Activated naive CD8-positive, alpha-beta T cell treated with anti-CD3 and anti-CD28 coated beads, Interleukin-2, amount 50 U/mL, for 24 hours (primary cell): ENCODE measurements at regions not wholly inside any gene's neighbourhood (a gene's known extent, or its start where the extent isn't known, plus 50 kb on each side); places are given as distances from the start of the nearest gene placed in this dataset.

ENCODE experiments used
- ATAC-seq: fragments of 150-1000 bp; cut with Tn5 transposase; one replicate; pipeline ENCODE4 v1.10.0; 2021
- DNase-seq: peaks from one replicate; pipeline ENCODE4 v3.0.0; 2021
- H3K27ac Mint-ChIP-seq: one replicate; pipeline ENCODE4 v1.8.0; 2021; ENCODE audit warnings: mild to moderate bottlenecking, mixed read lengths
- H3K27me3 Mint-ChIP-seq: one replicate; pipeline ENCODE4 v1.8.0; 2021; ENCODE audit warnings: mixed read lengths
- H3K36me3 Mint-ChIP-seq: one replicate; pipeline ENCODE4 v1.8.0; 2021; ENCODE audit warnings: low read depth, mixed read lengths
- H3K4me1 Mint-ChIP-seq: one replicate; pipeline ENCODE4 v1.8.0; 2021; ENCODE audit warnings: mixed read lengths
- H3K4me3 Mint-ChIP-seq: one replicate; pipeline ENCODE4 v1.8.0; 2021; ENCODE audit warnings: mild to moderate bottlenecking, moderate library complexity, mixed read lengths
- H3K9me3 Mint-ChIP-seq: one replicate; pipeline ENCODE4 v1.8.0; 2021; ENCODE audit warnings: mixed read lengths

DNA sequence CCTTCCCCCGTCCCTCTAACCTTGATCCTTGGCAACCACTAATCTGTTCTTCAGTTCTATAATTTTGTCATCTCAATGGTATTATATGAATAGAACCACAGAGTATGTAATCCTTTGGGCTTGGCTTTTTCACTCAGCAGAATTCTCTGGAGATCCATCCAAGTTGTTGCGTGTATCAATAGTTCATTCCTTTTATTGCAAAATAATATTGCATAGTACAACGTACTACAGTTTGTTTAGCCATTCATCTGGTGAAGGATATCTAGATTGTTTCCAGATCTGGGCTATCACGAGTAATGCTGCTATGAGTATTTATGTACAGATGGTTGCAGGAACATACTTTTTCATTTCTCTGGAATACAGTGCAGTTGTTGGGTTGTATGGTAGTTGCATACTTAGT is 76.2 kb downstream of the PLXNA1 start:
- no peaks in the 10 kb centered on the region for H3K36me3 Mint-ChIP-seq
- peaks cover 7% of the 10 kb centered on the region for H3K9me3 Mint-ChIP-seq
- H3K4me1 Mint-ChIP-seq = no peaks in the 10 kb centered on the region
- H3K27ac Mint-ChIP-seq = no peak overlapping the region
- peaks cover 10% of the 10 kb centered on the region for H3K27me3 Mint-ChIP-seq
- DNase-seq (no peak), ATAC-seq (no peak)
- H3K4me3 Mint-ChIP-seq = no peak overlapping the region

DNA sequence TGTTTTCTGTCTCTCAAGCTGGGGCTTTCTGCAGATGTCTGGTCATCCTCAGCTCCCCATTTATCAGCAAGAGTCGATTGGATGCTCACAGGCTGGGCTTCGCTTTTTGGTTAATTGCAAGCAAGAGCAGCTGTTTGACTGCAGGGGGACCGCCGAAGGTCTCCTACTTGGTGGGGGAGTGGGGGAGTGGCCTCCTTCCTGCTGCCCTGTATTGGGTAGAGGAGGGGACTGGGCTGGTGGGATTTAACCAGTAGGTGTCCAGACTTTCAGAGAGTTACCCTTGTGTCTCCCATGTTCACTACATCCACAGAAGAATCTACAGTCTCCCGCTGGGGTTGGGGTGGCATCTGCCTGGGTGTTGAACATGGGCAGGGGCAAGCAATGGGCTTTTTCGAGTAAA is 78.7 kb downstream of the PLXNA1 start:
- peaks cover 7% of the 10 kb centered on the region for H3K9me3 Mint-ChIP-seq
- H3K27me3 Mint-ChIP-seq = peaks cover 10% of the 10 kb centered on the region
- H3K36me3 Mint-ChIP-seq = no peaks in the 10 kb centered on the region
- no peak overlapping the region for H3K4me3 Mint-ChIP-seq
- ATAC-seq (no peak), DNase-seq (no peak)
- H3K4me1 Mint-ChIP-seq = no peaks in the 10 kb centered on the region
- no peak overlapping the region for H3K27ac Mint-ChIP-seq

DNA sequence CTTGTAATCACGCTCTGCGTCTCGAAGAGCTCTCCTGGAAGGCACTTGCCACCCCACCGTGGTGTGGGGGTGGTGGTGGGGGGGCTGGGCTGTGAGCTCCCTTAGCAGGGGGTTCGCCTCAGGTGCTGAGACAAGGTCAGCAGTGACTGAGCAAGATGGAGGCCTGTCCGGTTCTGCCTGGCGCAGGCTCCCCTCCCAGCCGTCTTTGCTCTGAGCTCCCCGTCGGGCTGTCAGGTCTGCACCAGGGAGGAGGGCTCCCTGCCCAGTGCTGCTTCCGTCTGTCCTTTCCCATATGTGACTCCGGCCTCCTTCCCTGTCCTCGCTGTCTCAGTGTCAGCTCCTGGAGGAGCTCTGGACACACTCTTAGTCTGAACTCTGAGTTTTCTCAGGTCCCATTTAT is 80.0 kb downstream of the PLXNA1 start:
- ATAC-seq = no peak
- peaks cover 10% of the 10 kb centered on the region for H3K27me3 Mint-ChIP-seq

GRCh38 chr3:127063916-127064315 is 81.0 kb downstream of the PLXNA1 start:
- no peak for DNase-seq
- peaks cover 8% of the 10 kb centered on the region for H3K27me3 Mint-ChIP-seq
- H3K36me3 Mint-ChIP-seq = no peaks in the 10 kb centered on the region
- ATAC-seq = no peak
- no peaks in the 10 kb centered on the region for H3K9me3 Mint-ChIP-seq
- no peak overlapping the region for H3K4me3 Mint-ChIP-seq
- no peak overlapping the region for H3K27ac Mint-ChIP-seq
- no peaks in the 10 kb centered on the region for H3K4me1 Mint-ChIP-seq

More for the DNA sequence above, 80.0 kb downstream of the PLXNA1 start:
- Mint-ChIP-seq H3K27ac (no peak overlapping the region), H3K4me1 (no peaks in the 10 kb centered on the region), H3K4me3 (no peak overlapping the region), H3K36me3 (no peaks in the 10 kb centered on the region), H3K9me3 (no peaks in the 10 kb centered on the region)
- DNase-seq = no peak

- H3K4me1 Mint-ChIP-seq = no peaks in the 10 kb centered on the region
- no peaks in the 10 kb centered on the region for H3K9me3 Mint-ChIP-seq
- no peaks in the 10 kb centered on the region for H3K36me3 Mint-ChIP-seq
- H3K27me3 Mint-ChIP-seq = peaks cover 10% of the 10 kb centered on the region
- no peak overlapping the region for H3K4me3 Mint-ChIP-seq
- no peak overlapping the region for H3K27ac Mint-ChIP-seq
- peak; percentile 51 for ATAC-seq
- DNase-seq = no peak
These were observed 81.6 kb downstream of the PLXNA1 start for GRCh38 chr3:127064391-127065137.

GRCh38 chr3:127065138-127065427 is 82.2 kb downstream of the PLXNA1 start:
- H3K9me3 Mint-ChIP-seq = no peaks in the 10 kb centered on the region

DNA sequence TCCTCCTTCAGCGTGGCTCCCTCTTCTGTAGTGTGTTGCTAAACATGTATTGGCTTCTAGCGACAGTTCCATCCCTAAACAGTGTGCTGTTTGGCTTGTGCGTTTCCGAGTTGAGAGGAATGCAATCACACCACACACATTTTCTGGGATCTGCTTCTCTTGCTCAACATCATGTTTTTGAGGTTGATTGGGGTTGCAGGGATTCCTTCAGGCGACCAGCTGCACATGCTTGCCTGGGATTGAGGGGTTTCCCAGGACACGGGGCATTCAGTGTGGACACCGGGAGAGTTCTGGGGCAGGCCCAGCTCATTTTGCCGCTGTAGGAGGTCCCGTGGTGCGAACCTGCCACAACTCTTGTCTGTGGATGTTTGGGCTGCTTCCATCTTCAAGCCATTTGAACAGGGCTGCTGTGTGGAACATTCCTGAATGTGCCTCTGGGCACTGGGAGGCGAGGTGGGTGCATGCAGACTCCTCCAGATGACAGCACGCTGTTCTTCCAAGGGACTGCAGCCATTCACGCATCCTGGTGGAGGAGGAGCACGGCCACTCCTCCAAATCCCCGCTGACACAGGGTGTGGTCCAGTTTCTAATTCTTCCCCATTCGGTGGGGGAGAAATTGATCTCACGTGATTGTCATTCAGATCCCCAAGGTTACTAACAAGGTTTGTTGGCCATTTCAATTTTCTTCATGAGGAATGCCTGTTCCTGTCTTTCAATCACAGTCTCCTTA is 82.8 kb downstream of the PLXNA1 start:
- no peak for DNase-seq
- no peaks in the 10 kb centered on the region for H3K9me3 Mint-ChIP-seq
- no peak overlapping the region for H3K27ac Mint-ChIP-seq
- no peak for ATAC-seq
- no peak overlapping the region for H3K4me3 Mint-ChIP-seq
- no peaks in the 10 kb centered on the region for H3K4me1 Mint-ChIP-seq
- H3K27me3 Mint-ChIP-seq = peaks cover 7% of the 10 kb centered on the region
- H3K36me3 Mint-ChIP-seq = no peaks in the 10 kb centered on the region

More at GRCh38 chr3:127065138-127065427, 82.2 kb downstream of the PLXNA1 start:
- no peaks in the 10 kb centered on the region for H3K4me1 Mint-ChIP-seq
- no peak overlapping the region for H3K4me3 Mint-ChIP-seq
- no peak for DNase-seq
- H3K36me3 Mint-ChIP-seq = no peaks in the 10 kb centered on the region
- H3K27me3 Mint-ChIP-seq = peaks cover 10% of the 10 kb centered on the region
- H3K27ac Mint-ChIP-seq = no peak overlapping the region
- no peak for ATAC-seq

DNA sequence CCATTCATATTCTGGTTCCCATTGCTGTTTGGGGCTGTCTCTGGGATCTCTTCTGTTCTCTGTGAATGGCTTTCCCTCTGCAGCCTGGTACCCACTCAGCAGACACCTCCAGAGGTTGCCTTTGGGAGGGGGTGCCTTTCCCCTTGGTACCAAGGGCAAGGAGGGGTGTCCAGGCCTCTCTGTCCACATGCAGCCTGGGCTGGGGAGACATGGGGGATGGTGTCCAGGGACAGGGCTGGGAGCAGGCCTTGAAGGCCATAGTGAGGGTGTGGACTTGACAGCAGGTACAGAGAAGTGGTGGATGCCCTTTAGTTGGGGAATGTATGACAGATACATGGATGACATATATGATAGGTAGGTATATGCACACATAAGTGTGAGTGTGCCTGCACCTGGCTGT is 83.7 kb downstream of the PLXNA1 start:
- no peaks in the 10 kb centered on the region for H3K36me3 Mint-ChIP-seq
- no peaks in the 10 kb centered on the region for H3K4me1 Mint-ChIP-seq
- ATAC-seq (no peak), DNase-seq (no peak)
- peaks cover 7% of the 10 kb centered on the region for H3K27me3 Mint-ChIP-seq
- H3K27ac Mint-ChIP-seq = no peak overlapping the region
- no peaks in the 10 kb centered on the region for H3K9me3 Mint-ChIP-seq
- H3K4me3 Mint-ChIP-seq = no peak overlapping the region

- Mint-ChIP-seq H3K27me3 (peaks cover 7% of the 10 kb centered on the region), H3K4me1 (no peaks in the 10 kb centered on the region), H3K4me3 (no peak overlapping the region), H3K36me3 (no peaks in the 10 kb centered on the region), H3K27ac (no peak overlapping the region), H3K9me3 (no peaks in the 10 kb centered on the region)
- no peak for DNase-seq
- ATAC-seq = no peak
These were observed 84.4 kb downstream of the PLXNA1 start for GRCh38 chr3:127067116-127067910.

DNA sequence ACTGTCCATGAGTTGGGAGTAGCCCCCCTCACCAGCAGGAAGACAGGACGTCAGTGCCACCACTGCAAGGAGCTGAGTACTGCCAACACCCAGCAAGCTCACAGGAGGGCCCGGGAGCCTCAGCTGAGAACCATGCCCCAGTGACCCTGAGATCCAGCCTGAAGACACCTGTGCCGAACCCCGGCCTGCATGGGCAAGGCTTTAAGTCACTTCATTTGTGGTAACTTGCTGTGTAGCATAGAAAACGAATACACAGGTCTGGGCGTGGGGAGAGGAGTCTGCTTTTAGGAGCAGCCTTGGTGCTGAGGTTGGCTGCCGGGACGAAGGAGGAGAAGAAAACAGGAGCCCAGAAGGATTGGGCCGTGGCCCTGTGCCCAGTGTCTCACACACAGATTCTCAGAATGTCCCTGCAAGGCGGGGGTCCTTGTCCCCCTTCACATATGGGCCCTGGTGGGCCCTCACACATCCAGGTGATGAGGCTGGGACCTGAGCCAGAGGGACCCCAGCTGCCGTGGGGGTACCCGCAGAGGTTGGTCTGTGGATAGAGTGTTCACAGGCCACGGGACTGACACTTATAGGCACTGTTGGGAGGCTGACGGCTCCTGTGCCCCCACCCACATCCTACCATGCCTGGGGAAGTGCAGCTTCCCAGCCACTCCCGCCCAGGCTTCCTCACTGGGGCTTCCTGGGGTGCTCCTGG is 85.3 kb downstream of the PLXNA1 start:
- Mint-ChIP-seq H3K27me3 (peaks cover 4% of the 10 kb centered on the region), H3K27ac (no peak overlapping the region), H3K4me3 (no peak overlapping the region), H3K4me1 (no peaks in the 10 kb centered on the region), H3K9me3 (no peaks in the 10 kb centered on the region), H3K36me3 (no peaks in the 10 kb centered on the region)
- ATAC-seq (no peak), DNase-seq (no peak)

DNA sequence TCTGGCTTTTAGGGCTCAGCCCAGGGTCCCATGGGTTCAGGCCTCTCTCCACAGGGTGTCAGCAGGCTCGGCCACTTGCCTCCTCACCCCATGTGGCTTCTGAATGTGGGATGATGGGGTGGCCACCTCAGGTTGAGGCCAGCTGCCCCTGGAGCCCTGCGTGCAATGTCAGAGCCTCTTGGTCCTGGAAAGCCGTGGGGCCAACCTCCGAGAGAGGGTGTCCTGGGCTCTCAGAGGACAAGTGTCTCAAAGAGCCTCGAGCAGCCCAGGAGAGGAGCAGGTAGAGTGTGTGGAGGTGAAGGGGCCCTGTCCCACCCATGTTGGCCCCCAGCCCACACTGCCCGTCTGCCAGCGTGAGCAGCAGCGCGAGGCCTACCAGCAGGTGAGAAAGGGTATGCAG is 86.0 kb downstream of the PLXNA1 start:
- DNase-seq (no peak), ATAC-seq (no peak)
- H3K36me3 Mint-ChIP-seq = no peaks in the 10 kb centered on the region
- peaks cover 4% of the 10 kb centered on the region for H3K27me3 Mint-ChIP-seq
- H3K4me1 Mint-ChIP-seq = no peaks in the 10 kb centered on the region
- H3K27ac Mint-ChIP-seq = no peak overlapping the region
- no peaks in the 10 kb centered on the region for H3K9me3 Mint-ChIP-seq
- no peak overlapping the region for H3K4me3 Mint-ChIP-seq

- peaks cover 3% of the 10 kb centered on the region for H3K27me3 Mint-ChIP-seq
- no peak overlapping the region for H3K27ac Mint-ChIP-seq
- ATAC-seq (no peak), DNase-seq (no peak)
- H3K36me3 Mint-ChIP-seq = no peaks in the 10 kb centered on the region
- no peaks in the 10 kb centered on the region for H3K4me1 Mint-ChIP-seq
- H3K4me3 Mint-ChIP-seq = no peak overlapping the region
- no peaks in the 10 kb centered on the region for H3K9me3 Mint-ChIP-seq
These were observed 87.0 kb downstream of the PLXNA1 start for GRCh38 chr3:127069814-127070440.

- Mint-ChIP-seq H3K27ac (no peak overlapping the region), H3K4me1 (no peaks in the 10 kb centered on the region), H3K36me3 (no peaks in the 10 kb centered on the region), H3K4me3 (no peak overlapping the region), H3K27me3 (peaks cover 3% of the 10 kb centered on the region), H3K9me3 (no peaks in the 10 kb centered on the region)
- DNase-seq (no peak), ATAC-seq (no peak)
These were observed 87.9 kb downstream of the PLXNA1 start for GRCh38 chr3:127070776-127071175.

GRCh38 chr3:127071597-127072001 is 88.7 kb downstream of the PLXNA1 start:
- H3K36me3 Mint-ChIP-seq = no peaks in the 10 kb centered on the region
- H3K9me3 Mint-ChIP-seq = no peaks in the 10 kb centered on the region
- H3K4me3 Mint-ChIP-seq = no peak overlapping the region
- H3K27ac Mint-ChIP-seq = no peak overlapping the region
- H3K4me1 Mint-ChIP-seq = no peaks in the 10 kb centered on the region
- H3K27me3 Mint-ChIP-seq = peaks cover 3% of the 10 kb centered on the region
- DNase-seq = no peak
- ATAC-seq = no peak
